ENCODE measurements at regions not wholly inside any gene's neighbourhood (a gene's known extent, or its start where the extent isn't known, plus 50 kb on each side); places are given as distances from the start of the nearest gene placed in this dataset.

- Histone ChIP-seq H4K91ac (replicated peaks; ENCODE audit: insufficient read length, low read length) (no peak overlapping the region), H2BK20ac (ENCODE audit: low read length) (no peak overlapping the region), H2BK120ac (replicated peaks; ENCODE audit: low read depth, low read length) (no peak overlapping the region), H2AK5ac (ENCODE audit: low read depth, low read length) (no peak overlapping the region), H2AFZ (ENCODE audit: low read length) (no peak overlapping the region), H3K23ac (ENCODE audit: insufficient read length) (no peak overlapping the region), H3K9me3 (ENCODE audit: insufficient read depth in 2 of 2, low read depth in 1 of 2, low read length in 1 of 2) (no peaks in the 10 kb centered on the region), H2BK15ac (ENCODE audit: low read length) (no peak overlapping the region), H3K18ac (ENCODE audit: extremely low read depth, low read length) (no peak overlapping the region), H3K56ac (replicated peaks; ENCODE audit: insufficient read length, low read depth, low read length) (no peak overlapping the region), H4K20me1 (replicated peaks in 1 of 2; ENCODE audit: control insufficient read depth in 1 of 2, insufficient read depth in 2 of 2, low read length in 2 of 2) (no peaks in the 10 kb centered on the region), H4K8ac (ENCODE audit: extremely low read depth, insufficient read depth, low read length) (no peak overlapping the region), H3K23me2 (ENCODE audit: low read depth, low read length) (peaks cover 5% of the 10 kb centered on the region; the same call in 1 of the 2 replicates), H4K5ac (ENCODE audit: insufficient read length, low read depth, low read length) (no peak overlapping the region), H3K79me1 (ENCODE audit: low read depth, low read length) (no peaks in the 10 kb centered on the region), H2BK12ac (ENCODE audit: low read depth, low read length) (no peak overlapping the region), H3K79me2 (ENCODE audit: control insufficient read depth in 1 of 2, insufficient read depth in 2 of 2, low read length in 2 of 2) (no peaks in the 10 kb centered on the region), H3K9ac (replicated peaks in 1 of 4; ENCODE audit: extremely low read depth in 1 of 4, low read depth in 3 of 4, low read length in 3 of 4) (no peak overlapping the region), H3K4me2 (ENCODE audit: insufficient read depth in 1 of 2, low read depth in 2 of 2, low read length in 2 of 2) (no peak overlapping the region), H3K4me1 (replicated peaks in 1 of 4; ENCODE audit: control insufficient read depth in 3 of 4, insufficient read depth in 4 of 4, low read length in 3 of 4) (no peaks in the 10 kb centered on the region; a peak in 1 of 7 replicates), H3K14ac (ENCODE audit: insufficient read length) (no peak overlapping the region), H3K4me3 (ENCODE audit: extremely low read depth in 1 of 4, insufficient read depth in 2 of 4, low read depth in 3 of 4, low read length in 4 of 4) (no peak overlapping the region), H3K27me3 (replicated peaks in 1 of 4; ENCODE audit: control insufficient read depth in 3 of 4, extremely low read depth in 1 of 4, insufficient read depth in 3 of 4, low read length in 3 of 4) (no peaks in the 10 kb centered on the region), H3K27ac (ENCODE audit: low read depth, low read length) (no peak overlapping the region), H3K36me3 (ENCODE audit: control insufficient read depth in 2 of 4, insufficient read depth in 4 of 4, low read length in 3 of 4) (no peaks in the 10 kb centered on the region), H3K4ac (replicated peaks; ENCODE audit: insufficient read length, low read depth, low read length) (no peak overlapping the region), H2BK5ac (ENCODE audit: low read depth, low read length) (no peak overlapping the region)
- FAIRE-seq (no peak), DNase-seq (ENCODE audit: low read depth in 1 of 2, low spot score in 2 of 2) (no peak)
- ChIA-PET POLR2A (ENCODE audit: partially characterized antibody) (interaction anchor here (2.0 kb wide), 1 partner anchor 116 kb away, joined by 4 read pairs; the partner anchor contains the start of gene GADD45G), CTCF (ENCODE audit: partially characterized antibody) (interaction anchor here (1.1 to 2.4 kb wide), 5 partner anchors 9 to 291 kb away, joined by 3 to 10 read pairs (median 3); no protein-coding TSS in a partner anchor)
- WGBS, 2 experiments (ENCODE audit: extremely low coverage in 1 of 2, insufficient coverage in 1 of 2, insufficient read length in 1 of 2, insufficient replicate concordance in 2 of 2, low coverage in 1 of 2, low lambda C conversion rate in 2 of 2, missing lambda C conversion rate in 1 of 2), result 93% methylated on average over 4 of the region's 4 CpGs; no CpG with 5 or more reads in 1 of the 2 experiments
- TF ChIP-seq CTCF (IDR thresholded peaks at IDR 0.05; ENCODE audit: control extremely low read depth in 1 of 3, insufficient read depth in 1 of 3, low read depth in 1 of 3, low read length in 3 of 3), result no peak
- TF ChIP-seq EGR1 (IDR thresholded peaks at IDR 0.05; ENCODE audit: borderline replicate concordance, low read depth, low read length), result no peak
- no peak for TF ChIP-seq KDM4A (IDR thresholded peaks at IDR 0.05; ENCODE audit: low read depth, low read length, severe bottlenecking)
- no peak for TF ChIP-seq JUND (IDR thresholded peaks at IDR 0.05; ENCODE audit: low read length)
- TF ChIP-seq TBP (IDR thresholded peaks at IDR 0.05; ENCODE audit: low read depth, low read length), result no peak
- no peak for TF ChIP-seq POU5F1 (IDR thresholded peaks at IDR 0.05; ENCODE audit: low read depth, low read length)
- no peak for TF ChIP-seq USF2 (IDR thresholded peaks at IDR 0.05; ENCODE audit: low read length)
- no peak for TF ChIP-seq KDM1A (IDR thresholded peaks at IDR 0.05; ENCODE audit: borderline replicate concordance, low read length)
- TF ChIP-seq SIN3A (conservative IDR thresholded peaks at IDR 0.05 in 1 of 2, IDR thresholded peaks at IDR 0.05 in 1 of 2; ENCODE audit: low read depth in 1 of 2, low read length in 2 of 2), result no peak
- TF ChIP-seq CHD2 (IDR thresholded peaks at IDR 0.05; ENCODE audit: low read length), result no peak
- TF ChIP-seq TEAD4 (IDR thresholded peaks at IDR 0.05; ENCODE audit: low read depth, low read length), result no peak
Measured at GRCh38 chr9:89720696-89721175, 115.9 kb downstream of the GADD45G start.

Measured in H1 (cell line).